Ureter (tissue), 1 donor: ENCODE measurements at regions not wholly inside any gene's neighbourhood (a gene's known extent, or its start where the extent isn't known, plus 50 kb on each side); places are given as distances from the start of the nearest gene placed in this dataset.

Experiments used
- DNase-seq: peaks from one replicate; pipeline ENCODE4 v3.0.0-alpha.2; 2020; ENCODE audit warnings: low spot score
- donor health status: DM: yes; HTN: yes; CAD: no.

DNA sequence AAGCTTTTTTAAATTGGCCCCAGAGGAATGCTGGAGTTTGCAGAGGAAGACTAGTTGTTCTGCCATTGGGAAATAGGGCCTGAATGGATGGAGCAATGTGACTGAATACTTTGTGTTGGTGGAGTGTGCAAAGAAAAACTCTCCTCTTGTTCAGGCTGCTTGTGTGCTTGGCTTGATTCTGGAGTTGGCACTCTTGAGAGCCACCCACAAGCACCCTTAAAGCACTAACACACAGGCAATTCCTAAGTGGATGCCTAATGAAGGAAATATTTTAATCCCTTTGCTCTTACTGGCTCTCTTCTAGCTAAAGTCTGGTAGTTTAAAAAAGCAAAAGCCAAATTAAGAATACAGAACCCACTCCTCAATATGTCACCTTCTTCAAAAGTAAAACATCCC, 304.4 kb upstream of the C2CD4B start:
- no peak for DNase-seq

- no peak for DNase-seq
Observed at GRCh38 chr15:62469874-62470688, 305.0 kb upstream of the C2CD4B start.

- DNase-seq = no peak
Observed at GRCh38 chr15:62472616-62473299, 307.7 kb upstream of the C2CD4B start.

- DNase-seq = no peak
Observed at GRCh38 chr15:62474021-62474770, 309.1 kb upstream of the C2CD4B start.

- no peak for DNase-seq
Observed at GRCh38 chr15:62474771-62475124, 309.7 kb upstream of the C2CD4B start.

DNA sequence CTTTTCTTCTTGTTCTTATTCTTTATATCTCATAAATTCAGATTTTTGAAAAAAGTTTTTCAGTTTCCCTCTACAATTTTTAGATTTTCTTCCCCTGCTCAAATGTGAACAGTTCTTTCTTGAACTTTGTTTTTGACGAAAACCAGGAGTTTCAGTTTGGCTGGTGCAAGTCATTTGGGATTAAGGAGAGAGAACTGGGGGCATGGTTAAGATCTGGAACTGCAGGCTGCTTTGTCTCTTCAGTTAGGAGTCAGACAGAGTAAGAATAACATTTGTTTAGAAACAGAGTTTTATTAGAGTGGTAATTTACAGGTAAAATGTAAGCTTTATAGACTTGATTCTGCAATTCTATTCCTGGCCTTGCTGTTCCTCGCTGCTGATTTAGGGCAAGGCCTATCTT, 310.5 kb upstream of the C2CD4B start:
- DNase-seq = no peak

DNA sequence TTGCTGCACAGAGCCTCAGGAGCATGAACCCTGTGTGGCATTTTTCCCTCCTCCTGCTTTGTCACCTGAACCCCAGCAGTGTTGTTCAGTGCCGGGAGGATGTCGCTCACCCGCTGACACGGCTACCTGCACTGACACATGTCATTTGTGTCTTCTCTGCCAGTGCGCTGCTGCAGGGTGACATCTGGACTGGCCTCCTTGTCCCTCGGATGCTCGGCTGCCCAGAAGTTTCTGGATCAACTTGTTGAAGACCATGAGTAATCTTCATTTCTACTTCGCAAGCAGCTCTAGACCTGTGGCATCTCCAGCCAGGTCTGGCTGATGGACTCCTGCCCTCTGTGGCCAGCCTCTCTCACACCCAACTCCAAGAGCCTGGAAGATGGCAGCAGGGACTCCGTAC, 311.1 kb upstream of the C2CD4B start:
- DNase-seq = no peak

DNA sequence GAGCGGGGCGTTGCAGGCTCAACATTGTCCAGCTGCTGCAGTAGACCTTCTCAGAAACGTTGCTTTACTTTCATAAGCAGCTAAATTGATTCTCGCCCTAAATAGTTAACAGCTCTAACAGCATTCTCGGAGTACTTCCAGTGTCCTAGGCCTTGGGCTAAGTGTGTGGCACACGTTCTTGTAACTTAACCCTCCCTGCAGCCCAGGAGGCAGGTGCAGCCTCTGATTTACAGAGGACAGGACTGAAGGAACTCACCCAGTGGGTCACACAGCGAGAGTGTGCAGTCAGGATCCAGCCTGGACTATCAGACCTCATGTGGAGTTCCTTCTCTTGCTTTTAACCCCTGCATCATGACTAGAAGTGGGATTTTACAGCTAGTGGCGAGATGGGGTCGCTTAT, 312.8 kb upstream of the C2CD4B start:
- no peak for DNase-seq

DNA sequence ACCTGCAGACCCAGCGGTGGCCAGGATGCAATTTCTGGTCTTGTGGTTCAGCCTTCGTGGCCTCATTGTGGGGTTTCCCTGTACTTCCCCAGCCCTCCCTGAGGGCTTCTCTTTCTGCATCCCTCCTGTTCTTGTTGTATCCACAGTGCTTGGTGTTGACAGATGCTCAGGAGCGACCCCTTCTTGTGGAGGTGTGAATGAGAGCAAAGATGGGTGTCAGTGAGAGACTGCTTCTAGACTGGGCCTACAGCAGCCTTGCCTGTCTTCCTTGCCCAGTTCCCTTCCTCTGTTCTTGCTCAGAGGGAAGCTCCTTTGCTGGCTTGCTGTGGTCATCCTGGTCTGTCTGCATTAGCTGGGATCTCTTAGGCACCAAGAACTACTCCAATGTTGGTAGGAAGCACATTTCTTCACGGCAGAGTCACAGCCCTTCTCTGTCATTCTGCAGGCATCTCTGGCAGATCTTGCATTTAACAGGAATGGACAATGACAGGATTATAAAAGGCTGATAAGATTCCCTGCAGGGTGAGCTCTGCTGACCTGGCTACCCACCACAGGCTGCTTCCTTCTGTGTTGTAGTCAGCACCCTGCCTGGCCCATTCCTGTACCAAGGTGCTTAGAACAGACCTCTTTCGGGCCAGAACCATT, 317.8 kb upstream of the C2CD4B start:
- DNase-seq = no peak

DNA sequence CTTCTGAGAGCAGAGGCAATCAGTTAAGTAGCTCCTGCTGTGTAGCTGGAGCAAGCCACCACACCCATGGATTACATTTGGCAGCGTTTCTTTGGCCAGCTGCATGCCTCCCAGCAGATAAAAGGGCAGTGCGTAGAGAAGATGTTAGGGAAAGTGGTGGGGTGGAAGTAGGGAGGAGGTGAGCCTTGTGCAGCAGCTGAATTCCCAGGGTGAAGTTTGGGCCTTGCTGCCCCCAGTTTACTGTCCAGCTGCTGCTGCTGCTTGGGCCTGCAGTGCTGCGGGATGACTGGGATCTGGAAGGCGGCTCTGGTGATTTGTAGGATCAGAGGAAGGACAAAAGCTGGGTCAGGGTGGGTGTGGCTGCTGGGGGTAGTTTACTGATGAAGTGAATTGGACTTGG, 318.7 kb upstream of the C2CD4B start:
- no peak for DNase-seq

DNA sequence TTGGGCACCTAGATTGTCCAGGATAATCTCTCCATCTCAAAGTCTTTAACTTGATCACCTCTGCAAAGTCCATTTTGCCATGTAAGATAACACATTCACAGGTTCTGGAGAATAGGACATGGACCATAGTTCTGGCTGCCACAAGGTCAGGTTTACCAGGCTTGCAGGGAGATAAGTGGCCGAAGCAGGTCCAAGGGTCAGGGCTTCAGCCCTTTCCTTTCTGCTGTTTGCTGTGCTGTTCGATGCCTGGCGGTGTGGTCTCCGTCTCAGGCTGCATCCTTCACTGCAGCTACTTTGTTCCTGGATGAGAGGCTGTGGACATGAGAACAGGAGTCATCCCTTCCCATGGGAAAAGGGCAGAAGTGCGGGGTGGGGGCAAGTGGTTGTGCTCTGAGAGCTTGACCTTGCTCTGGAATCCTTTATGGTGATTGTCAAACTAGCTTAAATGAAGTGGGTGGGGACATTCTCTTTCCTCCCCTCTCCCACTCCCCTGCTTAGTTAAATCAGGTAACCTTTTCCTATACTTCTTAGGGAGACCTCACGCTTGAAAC, 320.2 kb upstream of the C2CD4B start:
- no peak for DNase-seq

DNA sequence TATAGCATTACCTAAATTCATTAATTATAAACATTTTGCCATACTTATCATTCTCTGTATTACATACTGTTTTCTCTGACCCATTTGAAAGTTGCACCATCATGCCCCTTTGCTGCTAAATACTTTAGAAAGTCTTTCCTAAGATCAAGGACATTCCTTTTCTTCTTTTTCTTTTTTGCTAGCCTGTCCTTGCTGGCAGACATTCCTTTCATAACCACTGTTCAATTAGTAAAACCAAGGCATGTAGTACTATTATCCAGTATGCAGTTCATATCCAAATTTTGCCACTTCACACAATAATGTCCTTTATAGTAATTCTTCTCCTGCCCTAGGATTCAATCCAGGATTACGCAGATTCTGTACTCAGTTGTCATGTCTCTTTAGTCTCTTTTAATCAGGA, 321.0 kb upstream of the C2CD4B start:
- no peak for DNase-seq

GRCh38 chr15:62488387-62488786, 323.3 kb upstream of the C2CD4B start:
- DNase-seq = no peak

DNA sequence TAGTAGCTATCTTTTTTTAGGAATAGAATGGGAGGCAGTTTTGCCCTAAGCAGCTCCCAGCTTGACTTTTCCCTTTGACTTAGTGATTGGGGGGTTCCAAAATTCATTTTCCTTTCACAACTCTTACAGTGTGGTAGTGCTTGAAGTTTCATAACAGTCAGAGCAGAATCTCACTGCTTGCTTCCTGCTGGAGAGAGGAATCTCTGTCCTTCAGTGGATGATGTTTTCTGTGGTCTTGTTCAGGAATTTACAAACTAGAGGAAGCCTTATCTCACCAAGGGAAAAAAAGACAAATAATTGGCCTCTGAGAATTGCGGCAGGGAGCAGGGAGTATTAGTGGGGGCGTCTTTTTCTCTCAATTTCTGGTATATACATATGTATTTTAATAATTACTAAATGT, 326.6 kb upstream of the C2CD4B start:
- no peak for DNase-seq

DNA sequence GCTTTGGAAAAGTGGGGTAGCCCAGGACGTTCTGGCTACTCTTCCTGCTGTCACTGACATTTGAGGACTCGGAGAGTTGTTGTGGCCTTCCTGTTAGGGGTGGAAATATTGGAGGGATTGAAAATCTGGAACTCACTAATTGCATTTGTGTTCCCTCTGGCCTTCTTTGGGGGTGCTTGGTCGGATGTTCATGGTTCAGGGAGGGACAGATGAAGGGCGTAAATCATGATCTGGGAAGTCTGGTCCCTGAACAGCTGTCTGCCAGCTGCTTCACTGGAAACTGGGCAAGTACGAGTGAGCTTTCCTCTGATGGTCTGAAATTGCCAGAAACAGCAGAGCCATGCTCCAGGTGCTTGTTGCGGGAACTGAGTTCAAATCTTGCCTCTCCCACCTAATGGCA, 327.8 kb upstream of the C2CD4B start:
- no peak for DNase-seq

- DNase-seq = no peak
Observed at GRCh38 chr15:62494197-62494596, 329.1 kb upstream of the C2CD4B start.

- DNase-seq = no peak
Observed at GRCh38 chr15:62495670-62496614, 330.9 kb upstream of the C2CD4B start.

- no peak for DNase-seq
Observed at GRCh38 chr15:62497356-62497755, 332.3 kb upstream of the C2CD4B start.

DNA sequence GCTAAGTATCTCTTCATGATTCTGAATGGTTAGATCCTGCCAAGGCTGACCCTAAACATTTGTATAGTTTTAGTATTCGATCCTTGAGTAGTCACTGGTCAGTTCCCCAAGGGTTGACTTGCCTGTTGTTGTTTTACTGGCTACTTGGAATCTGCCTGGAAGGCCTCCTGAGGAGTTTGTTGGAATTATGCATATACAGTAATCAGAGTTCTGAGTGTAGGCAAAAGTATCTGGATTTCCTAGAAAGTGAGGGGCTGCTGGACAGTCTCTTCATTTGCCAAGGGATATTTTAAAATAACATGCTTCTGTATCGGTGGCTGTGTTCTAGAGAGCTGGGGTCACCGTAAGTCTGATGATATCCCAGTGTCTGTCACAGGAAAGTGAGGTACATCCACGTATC, 333.2 kb upstream of the C2CD4B start:
- DNase-seq = no peak

DNA sequence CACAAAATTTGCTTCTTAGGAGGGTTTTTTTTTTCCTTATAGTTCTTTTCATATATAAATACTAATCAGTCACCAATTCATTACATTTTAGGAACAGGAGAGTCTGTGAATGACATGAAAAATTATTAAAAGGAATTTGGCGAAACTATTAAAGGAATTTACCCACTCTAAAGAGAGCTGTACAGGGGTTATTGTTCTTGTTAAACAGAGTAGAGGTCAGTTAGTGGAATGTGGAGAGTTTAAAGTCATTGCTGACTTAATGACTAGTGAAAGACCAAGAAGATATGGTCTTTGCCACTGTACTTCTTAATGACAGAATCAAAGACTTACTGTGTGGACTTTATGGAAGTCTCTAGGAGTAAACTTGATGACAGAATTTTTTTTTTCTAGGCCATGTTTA, 333.6 kb upstream of the C2CD4B start:
- no peak for DNase-seq

DNA sequence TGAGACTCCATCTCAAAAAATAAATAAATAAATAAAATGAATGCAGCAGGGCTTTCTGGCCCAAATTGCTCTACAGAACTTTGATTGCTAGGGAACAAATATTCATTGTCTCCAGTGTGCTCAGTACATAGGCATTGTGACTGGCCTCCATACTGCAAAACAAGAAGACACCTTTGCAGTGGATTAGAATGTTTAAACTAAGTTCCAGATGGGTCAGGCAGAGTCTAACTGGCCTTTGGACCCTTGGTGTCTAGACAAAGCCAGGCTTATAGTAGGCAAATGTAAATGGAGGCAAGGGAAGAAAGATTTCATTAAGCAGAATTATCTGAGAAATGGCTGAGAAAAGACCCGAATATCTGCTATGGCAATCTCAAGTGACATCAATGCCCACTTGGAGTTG, 335.2 kb upstream of the C2CD4B start:
- no peak for DNase-seq
